ENCODE measurements at regions not wholly inside any gene's neighbourhood (a gene's known extent, or its start where the extent isn't known, plus 50 kb on each side); places are given as distances from the start of the nearest gene placed in this dataset.
A peak's percentile ranks its signal among the peaks of the same experiment; 100 is the strongest.

DNA sequence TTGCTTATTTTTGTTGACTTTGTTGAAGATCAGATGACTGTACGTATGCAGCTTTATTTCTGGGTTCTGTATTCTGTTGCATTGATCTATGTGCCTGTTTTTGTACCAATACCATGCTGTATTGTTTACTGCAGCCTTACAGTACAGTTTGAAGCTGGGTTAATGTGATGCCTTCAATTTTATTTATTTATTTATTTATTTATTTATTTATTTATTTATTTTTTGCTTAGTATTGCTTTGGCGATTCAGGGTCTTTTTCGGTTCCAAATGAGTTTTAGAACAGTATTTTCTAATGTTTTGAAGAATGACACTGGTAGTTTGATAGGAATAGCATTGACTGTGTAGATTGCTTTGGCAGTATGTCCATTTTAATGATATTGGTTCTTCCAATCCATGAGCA lies 210.3 kb downstream of the EPM2A start:
- 63 to 72% methylated on average over 3 of the region's 3 CpGs for WGBS, 2 donors
- no peaks in the 10 kb centered on the region for H3K9me3 ChIP-seq
- TF ChIP-seq, protein P1, sequence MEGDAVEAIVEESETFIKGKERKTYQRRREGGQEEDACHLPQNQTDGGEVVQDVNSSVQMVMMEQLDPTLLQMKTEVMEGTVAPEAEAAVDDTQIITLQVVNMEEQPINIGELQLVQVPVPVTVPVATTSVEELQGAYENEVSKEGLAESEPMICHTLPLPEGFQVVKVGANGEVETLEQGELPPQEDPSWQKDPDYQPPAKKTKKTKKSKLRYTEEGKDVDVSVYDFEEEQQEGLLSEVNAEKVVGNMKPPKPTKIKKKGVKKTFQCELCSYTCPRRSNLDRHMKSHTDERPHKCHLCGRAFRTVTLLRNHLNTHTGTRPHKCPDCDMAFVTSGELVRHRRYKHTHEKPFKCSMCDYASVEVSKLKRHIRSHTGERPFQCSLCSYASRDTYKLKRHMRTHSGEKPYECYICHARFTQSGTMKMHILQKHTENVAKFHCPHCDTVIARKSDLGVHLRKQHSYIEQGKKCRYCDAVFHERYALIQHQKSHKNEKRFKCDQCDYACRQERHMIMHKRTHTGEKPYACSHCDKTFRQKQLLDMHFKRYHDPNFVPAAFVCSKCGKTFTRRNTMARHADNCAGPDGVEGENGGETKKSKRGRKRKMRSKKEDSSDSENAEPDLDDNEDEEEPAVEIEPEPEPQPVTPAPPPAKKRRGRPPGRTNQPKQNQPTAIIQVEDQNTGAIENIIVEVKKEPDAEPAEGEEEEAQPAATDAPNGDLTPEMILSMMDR (IDR thresholded peaks at IDR 0.05) = no peak
- no peak for DNase-seq
- no peaks in the 10 kb centered on the region for H3K36me3 ChIP-seq
- no peak for FAIRE-seq
- no peak overlapping the region for H3K4me3 ChIP-seq
- H3K27me3 ChIP-seq = no peaks in the 10 kb centered on the region
- intact Hi-C loops (cut with DNase I) = no loop called here
- H3K27ac ChIP-seq = no peak overlapping the region
- peaks cover 0 to 3% (median 0%) of the 10 kb centered on the region in 3 donors for H3K4me1 ChIP-seq
- ATAC-seq = no peak

DNA sequence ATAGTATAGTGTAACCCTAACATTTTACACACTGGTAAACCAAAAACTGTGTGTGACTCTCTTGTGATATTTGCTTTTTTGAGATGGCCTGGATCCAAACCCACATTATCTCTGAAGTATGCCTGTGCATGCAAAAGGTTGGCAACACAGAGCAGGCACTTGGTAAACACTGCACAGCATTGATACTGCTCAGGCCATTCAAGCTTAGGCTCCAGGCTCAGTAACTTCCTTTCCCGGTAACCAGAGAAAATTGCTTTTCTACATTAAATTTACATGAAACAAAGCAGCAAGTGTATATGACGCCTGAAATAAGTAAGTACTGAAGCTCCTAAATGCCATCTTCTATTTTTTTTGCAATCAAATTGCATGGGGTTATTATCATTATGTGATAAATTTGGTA lies 205.7 kb downstream of the EPM2A start:
- FAIRE-seq (no peak), DNase-seq (no peak), ATAC-seq (peak in 3 of 4 donors; percentile 48 to 66 (median 65))
- intact Hi-C loops (cut with DNase I) = no loop called here
- WGBS, 2 donors = 23 to 28% methylated on average over 2 of the region's 2 CpGs
- H3K27ac ChIP-seq = peak overlapping the region in 1 of 4 donors; percentile 44
- no peak overlapping the region for H3K4me3 ChIP-seq
- H3K4me1 ChIP-seq = peaks cover 0 to 3% (median 0%) of the 10 kb centered on the region in 3 donors
- TF ChIP-seq, protein P1 (IDR thresholded peaks at IDR 0.05) = no peak
- H3K9me3 ChIP-seq = no peaks in the 10 kb centered on the region
- no peaks in the 10 kb centered on the region for H3K27me3 ChIP-seq
- no peaks in the 10 kb centered on the region for H3K36me3 ChIP-seq

DNA sequence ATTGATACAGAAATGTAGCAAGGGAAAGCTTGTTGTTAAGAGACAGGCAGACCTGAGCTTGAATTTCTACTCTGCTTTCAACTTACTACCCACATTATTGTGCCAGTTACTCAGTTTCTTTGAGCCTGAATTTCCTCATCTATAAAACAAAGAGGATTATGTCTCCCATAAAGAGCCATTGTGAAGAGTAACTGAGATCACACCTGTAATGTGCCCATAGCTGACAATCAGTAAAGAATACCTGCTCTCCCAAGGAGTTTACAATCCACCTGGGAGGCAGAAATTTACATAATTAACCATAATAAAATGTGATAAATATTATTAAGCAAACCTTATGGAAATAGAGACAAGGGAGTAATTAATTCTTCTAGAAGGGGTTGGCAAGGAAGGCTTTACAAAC lies 204.9 kb downstream of the EPM2A start:
- Histone ChIP-seq H3K27me3 (no peaks in the 10 kb centered on the region), H3K36me3 (no peaks in the 10 kb centered on the region), H3K9me3 (no peaks in the 10 kb centered on the region), H3K4me3 (no peak overlapping the region), H3K27ac (peak overlapping the region in 1 of 4 donors; percentile 44), H3K4me1 (peaks cover 0 to 3% (median 0%) of the 10 kb centered on the region in 3 donors)
- no peak for FAIRE-seq
- no peak for DNase-seq
- ATAC-seq = peak; percentile 18 to 67 (median 46)
- TF ChIP-seq, protein P1 (IDR thresholded peaks at IDR 0.05) = no peak
- intact Hi-C loops (cut with DNase I) = no loop called here

DNA sequence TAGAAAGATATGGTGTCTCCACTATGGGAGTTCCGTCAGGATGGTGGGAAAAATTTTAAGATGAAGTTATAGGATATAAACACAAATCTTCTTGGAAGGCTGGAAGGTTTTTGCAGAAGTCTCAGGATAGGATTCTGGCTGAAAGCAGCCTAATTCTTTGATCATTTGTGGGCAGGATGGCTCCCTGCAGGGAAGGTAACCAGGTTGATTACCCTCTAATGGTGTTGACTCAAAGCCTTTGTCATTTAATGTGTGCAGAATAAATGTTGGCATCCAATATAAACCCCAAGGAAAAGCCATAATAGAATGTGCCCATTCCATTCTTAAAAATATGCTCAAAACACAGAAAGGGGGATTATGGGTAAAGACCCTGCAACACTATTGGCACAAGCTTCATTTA lies 204.3 kb downstream of the EPM2A start:
- FAIRE-seq (no peak), ATAC-seq (peak in 1 of 4 donors; percentile 31), DNase-seq (no peak)
- no peak overlapping the region for H3K4me3 ChIP-seq
- TF ChIP-seq, protein P1 (IDR thresholded peaks at IDR 0.05) = no peak
- intact Hi-C loops (cut with DNase I) = no loop called here
- 40 to 59% methylated on average over 1 of the region's 1 CpG for WGBS, 2 donors
- H3K4me1 ChIP-seq = peaks cover 0 to 3% (median 0%) of the 10 kb centered on the region in 3 donors
- H3K27me3 ChIP-seq = no peaks in the 10 kb centered on the region
- H3K27ac ChIP-seq = no peak overlapping the region
- H3K36me3 ChIP-seq = no peaks in the 10 kb centered on the region
- H3K9me3 ChIP-seq = no peaks in the 10 kb centered on the region

DNA sequence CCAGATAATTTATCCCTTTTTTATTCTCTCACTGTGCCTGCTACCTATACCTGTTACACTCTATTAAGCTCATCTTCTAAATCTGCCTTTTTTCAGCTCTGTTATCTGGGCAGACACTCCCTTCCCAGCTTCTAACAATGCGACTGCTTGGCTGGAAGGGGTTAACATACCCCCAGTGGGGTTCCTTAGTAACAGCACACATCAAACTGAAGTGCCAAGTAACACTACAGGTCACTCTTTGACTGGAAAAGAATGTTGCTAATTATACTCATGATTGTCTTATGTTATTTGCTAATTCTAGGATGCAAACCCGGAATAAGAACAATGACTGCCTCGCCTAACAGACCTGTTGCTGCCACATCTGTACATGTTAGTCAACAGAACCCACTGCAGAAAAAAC lies 203.5 kb downstream of the EPM2A start:
- Histone ChIP-seq H3K27ac (no peak overlapping the region), H3K4me3 (no peak overlapping the region), H3K27me3 (no peaks in the 10 kb centered on the region), H3K4me1 (peaks cover 0 to 3% (median 0%) of the 10 kb centered on the region in 3 donors), H3K36me3 (no peaks in the 10 kb centered on the region), H3K9me3 (no peaks in the 10 kb centered on the region)
- no peak for ATAC-seq
- DNase-seq = no peak
- FAIRE-seq = no peak
- 50 to 62% methylated on average over 3 of the region's 3 CpGs for WGBS, 2 donors
- intact Hi-C loops (cut with DNase I) = no loop called here
- TF ChIP-seq, protein P1 (IDR thresholded peaks at IDR 0.05) = no peak
